Loucy (cell line): ENCODE measurements at regions not wholly inside any gene's neighbourhood (a gene's known extent, or its start where the extent isn't known, plus 50 kb on each side); places are given as distances from the start of the nearest gene placed in this dataset.

Source experiments
- EZH2phosphoT487 ChIP-seq: fragments of 200-600 bp; IDR thresholded peaks from 2 replicates; pipeline ENCODE4 v1.6.1; 2018; ENCODE audit warnings: antibody characterized with exemption, mild to moderate bottlenecking, moderate library complexity, borderline replicate concordance
- TF ChIP-seq, protein P1 (sequence below): fragments of 200-600 bp; sonication (generic); conservative IDR thresholded peaks from 2 replicates; pipeline ENCODE4 v1.5.1; 2014; ENCODE audit warnings: mild to moderate bottlenecking, antibody characterized with exemption, low read length

- TF ChIP-seq, protein P1, sequence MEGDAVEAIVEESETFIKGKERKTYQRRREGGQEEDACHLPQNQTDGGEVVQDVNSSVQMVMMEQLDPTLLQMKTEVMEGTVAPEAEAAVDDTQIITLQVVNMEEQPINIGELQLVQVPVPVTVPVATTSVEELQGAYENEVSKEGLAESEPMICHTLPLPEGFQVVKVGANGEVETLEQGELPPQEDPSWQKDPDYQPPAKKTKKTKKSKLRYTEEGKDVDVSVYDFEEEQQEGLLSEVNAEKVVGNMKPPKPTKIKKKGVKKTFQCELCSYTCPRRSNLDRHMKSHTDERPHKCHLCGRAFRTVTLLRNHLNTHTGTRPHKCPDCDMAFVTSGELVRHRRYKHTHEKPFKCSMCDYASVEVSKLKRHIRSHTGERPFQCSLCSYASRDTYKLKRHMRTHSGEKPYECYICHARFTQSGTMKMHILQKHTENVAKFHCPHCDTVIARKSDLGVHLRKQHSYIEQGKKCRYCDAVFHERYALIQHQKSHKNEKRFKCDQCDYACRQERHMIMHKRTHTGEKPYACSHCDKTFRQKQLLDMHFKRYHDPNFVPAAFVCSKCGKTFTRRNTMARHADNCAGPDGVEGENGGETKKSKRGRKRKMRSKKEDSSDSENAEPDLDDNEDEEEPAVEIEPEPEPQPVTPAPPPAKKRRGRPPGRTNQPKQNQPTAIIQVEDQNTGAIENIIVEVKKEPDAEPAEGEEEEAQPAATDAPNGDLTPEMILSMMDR, result no peak
- no peak for TF ChIP-seq EZH2phosphoT487
These were observed 454.1 kb downstream of the EFNA5 start for GRCh38 chr5:107216587-107216986.
